SJSA1 (cell line): ENCODE measurements at regions not wholly inside any gene's neighbourhood (a gene's known extent, or its start where the extent isn't known, plus 50 kb on each side); places are given as distances from the start of the nearest gene placed in this dataset.
A peak's percentile ranks its signal among the peaks of the same experiment; 100 is the strongest.
"Not testable (repeated sequence)": the region's sequence is repeated elsewhere in the genome, so short reads cannot be mapped to it uniquely, and the experiment has no call there.

ENCODE experiments used
- DNase-seq, 2 experiments: peaks; one replicate each; pipeline ENCODE4 v3.0.0-alpha.2; 2015 to 2020; ENCODE audit warnings: low spot score in 2 of 2, low read depth in 1 of 2
- H3K27ac ChIP-seq: fragments of 250-450 bp; sonication (Bioruptor Pico); 2 replicates; pipeline ENCODE4 v1.5.1; 2020; ENCODE audit warnings: mild to moderate bottlenecking, moderate library complexity
- H3K27me3 ChIP-seq: fragments of 250-450 bp; sonication (Bioruptor Pico); replicated peaks from 2 replicates; pipeline ENCODE4 v1.5.1; 2020; ENCODE audit warnings: mild to moderate bottlenecking, moderate library complexity
- H3K36me3 ChIP-seq: fragments of 250-450 bp; sonication (Bioruptor Pico); 2 replicates; pipeline ENCODE4 v1.5.1; 2020; ENCODE audit warnings: mild to moderate bottlenecking
- H3K4me1 ChIP-seq: fragments of 250-450 bp; sonication (Bioruptor Pico); replicated peaks from 2 replicates; pipeline ENCODE4 v1.6.1; 2021; ENCODE audit warnings: mild to moderate bottlenecking
- H3K4me3 ChIP-seq: fragments of 250-450 bp; sonication (Bioruptor Pico); 2 replicates; pipeline ENCODE4 v1.5.1; 2020; ENCODE audit warnings: mild to moderate bottlenecking
- H3K9me3 ChIP-seq: fragments of 250-450 bp; sonication (Bioruptor Pico); replicated peaks from 2 replicates; pipeline ENCODE4 v1.5.1; 2020; ENCODE audit warnings: mild to moderate bottlenecking

DNA sequence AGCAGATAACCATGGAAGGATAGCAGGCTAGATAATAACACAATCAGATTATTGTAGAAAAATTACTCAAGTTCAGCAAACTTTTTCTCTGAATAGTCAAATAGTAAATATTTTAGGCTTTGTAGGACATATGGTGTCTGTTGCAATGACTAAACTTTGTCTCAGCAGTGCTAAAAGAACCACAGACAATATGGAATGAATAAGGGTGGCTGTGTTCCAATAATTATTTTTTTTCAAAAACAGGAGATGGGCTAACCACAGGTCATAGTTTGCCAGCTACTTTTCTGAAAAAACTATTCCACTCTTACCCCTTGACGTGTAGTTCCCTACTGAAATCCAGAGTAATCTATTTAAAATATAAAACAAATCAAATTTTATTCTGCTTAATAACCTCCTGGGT lies 153.9 kb upstream of the LRRC4C start:
- DNase-seq, result no peak
- H3K27ac ChIP-seq, result no peak overlapping the region
- no peaks in the 10 kb centered on the region for H3K9me3 ChIP-seq
- H3K36me3 ChIP-seq, result no peaks in the 10 kb centered on the region
- H3K4me1 ChIP-seq, result no peaks in the 10 kb centered on the region
- no peaks in the 10 kb centered on the region for H3K27me3 ChIP-seq
- H3K4me3 ChIP-seq, result no peak overlapping the region

DNA sequence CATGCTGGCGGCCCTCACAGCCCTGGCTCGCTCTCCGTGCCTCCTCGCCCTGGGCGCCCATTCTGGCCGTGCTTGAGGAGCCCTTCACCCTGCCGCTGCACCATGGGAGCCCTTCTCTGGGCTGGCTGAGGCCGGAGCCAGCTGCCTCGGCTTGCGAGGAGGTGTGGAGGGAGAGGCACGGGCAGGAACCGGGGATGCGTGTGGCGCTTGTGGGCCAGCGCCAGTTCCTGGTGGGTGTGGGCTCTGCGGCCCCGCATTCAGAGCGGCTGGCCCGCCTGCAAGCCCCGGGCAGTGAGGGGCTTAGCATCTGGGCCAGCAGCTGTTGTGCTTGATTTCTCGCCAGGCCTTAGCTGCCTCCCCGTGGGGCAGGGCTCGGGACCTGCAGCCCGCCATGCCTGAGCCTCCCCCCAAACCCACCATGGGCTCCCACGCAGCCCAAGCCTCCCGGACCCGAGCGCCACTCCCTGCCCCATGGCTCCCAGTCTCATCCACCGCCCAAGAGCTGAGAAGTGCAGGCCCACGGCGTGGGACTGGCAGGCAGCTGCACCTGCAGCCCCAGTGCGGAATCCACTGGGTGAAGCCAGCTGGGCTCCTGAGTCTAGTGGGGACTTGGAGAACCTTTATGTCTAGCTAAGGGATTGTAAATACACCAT lies 163.4 kb upstream of the LRRC4C start:
- Histone ChIP-seq H3K36me3 (no peaks in the 10 kb centered on the region), H3K27me3 (no peaks in the 10 kb centered on the region), H3K27ac (no peak overlapping the region), H3K9me3 (no peaks in the 10 kb centered on the region; the same call in 1 of the 2 replicates), H3K4me3 (no peak overlapping the region), H3K4me1 (no peaks in the 10 kb centered on the region)
- DNase-seq, result no peak

DNA sequence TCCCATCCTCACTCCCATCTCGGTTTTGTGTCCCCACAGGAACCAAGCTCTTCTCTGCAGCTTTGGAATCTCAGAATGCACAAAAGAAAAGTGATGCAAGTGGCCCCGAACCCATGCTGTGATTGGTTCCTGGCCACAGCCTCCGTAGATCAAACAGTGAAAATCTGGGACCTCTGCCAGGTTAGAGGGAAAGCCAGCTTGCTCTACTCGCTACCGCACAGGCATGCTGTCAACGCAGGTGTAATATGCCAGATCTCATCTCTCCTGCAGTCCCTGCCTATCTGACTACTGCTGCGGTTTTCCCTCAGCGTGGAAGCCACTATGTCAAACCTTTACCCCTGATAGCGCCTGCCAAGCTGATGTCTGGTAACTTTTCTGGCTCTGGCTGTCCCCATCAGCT lies 200.5 kb upstream of the LRRC4C start:
- Histone ChIP-seq H3K36me3 (no peaks in the 10 kb centered on the region), H3K4me3 (no peak overlapping the region), H3K27me3 (no peaks in the 10 kb centered on the region; the same call in 1 of the 2 replicates), H3K9me3 (no peaks in the 10 kb centered on the region), H3K4me1 (no peaks in the 10 kb centered on the region), H3K27ac (no peak overlapping the region)
- no peak for DNase-seq

DNA sequence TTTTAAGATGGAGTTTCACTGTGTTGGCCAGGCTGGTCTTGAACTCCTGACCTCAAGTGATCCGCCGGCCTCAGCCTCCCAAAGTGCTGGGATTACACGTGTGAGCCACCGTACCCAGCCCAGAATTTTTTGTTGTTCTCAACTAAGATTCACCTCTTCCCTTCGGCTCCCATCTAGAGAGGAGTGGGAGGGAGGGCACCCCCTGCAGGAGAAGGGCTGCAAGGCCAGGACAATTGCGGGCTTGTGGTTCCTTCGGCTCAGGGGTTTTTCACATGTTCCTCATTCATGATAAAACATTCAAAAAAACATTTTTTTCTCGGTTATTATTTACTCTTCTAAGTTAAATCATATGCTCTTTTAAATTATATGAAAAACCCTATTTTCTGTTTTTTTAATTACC lies 201.1 kb upstream of the LRRC4C start:
- Histone ChIP-seq H3K27me3 (no peaks in the 10 kb centered on the region; the same call in 1 of the 2 replicates), H3K9me3 (no peaks in the 10 kb centered on the region), H3K4me1 (no peaks in the 10 kb centered on the region), H3K27ac (no peak overlapping the region), H3K4me3 (no peak overlapping the region), H3K36me3 (no peaks in the 10 kb centered on the region)
- DNase-seq, result peak in 1 of 2 experiments; percentile 12

DNA sequence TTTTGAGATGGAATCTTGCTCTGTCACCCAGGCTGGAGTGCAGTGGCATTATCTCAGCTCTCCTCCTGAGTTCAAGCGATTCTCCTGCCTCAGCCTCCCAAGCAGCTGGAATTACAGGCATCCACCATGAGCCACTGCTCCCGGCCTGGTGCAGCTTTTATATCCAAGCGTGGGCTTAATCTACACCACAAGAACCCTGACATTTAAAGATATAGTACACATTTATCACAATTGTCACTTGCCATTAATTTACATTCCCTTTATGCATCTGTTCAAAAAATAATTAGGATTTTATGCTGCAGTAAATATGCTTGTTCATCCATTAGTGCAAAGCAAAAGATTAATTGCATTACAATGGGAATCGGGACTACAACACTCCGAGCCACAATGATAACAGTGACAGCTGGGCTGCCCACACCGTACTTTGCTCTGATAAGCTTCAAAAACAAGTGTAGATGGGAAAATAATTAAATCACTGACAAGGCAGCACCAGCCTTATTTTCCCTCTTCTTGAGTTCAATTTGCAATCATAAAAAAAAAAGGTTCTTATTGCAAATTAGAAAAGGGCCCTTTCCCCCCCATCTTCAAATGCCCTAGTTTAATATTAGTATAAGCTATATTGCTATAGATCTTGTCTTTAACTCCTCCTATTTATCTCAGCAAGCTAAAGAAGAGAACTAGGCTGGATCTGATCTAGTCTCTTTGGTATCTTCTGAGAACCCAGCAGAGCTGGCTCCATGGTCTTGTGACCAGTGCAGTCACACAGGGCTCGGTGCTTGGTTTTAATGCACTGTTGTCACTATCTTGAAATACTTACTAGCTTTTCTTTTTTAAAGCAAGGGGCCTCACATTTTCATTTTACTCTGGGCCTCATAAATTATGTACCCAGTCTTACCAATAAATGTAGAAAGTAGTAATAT lies 206.2 kb upstream of the LRRC4C start:
- Histone ChIP-seq H3K9me3 (no peaks in the 10 kb centered on the region), H3K4me1 (no peaks in the 10 kb centered on the region), H3K27ac (no peak overlapping the region), H3K27me3 (no peaks in the 10 kb centered on the region), H3K36me3 (no peaks in the 10 kb centered on the region), H3K4me3 (no peak overlapping the region)
- no peak for DNase-seq

DNA sequence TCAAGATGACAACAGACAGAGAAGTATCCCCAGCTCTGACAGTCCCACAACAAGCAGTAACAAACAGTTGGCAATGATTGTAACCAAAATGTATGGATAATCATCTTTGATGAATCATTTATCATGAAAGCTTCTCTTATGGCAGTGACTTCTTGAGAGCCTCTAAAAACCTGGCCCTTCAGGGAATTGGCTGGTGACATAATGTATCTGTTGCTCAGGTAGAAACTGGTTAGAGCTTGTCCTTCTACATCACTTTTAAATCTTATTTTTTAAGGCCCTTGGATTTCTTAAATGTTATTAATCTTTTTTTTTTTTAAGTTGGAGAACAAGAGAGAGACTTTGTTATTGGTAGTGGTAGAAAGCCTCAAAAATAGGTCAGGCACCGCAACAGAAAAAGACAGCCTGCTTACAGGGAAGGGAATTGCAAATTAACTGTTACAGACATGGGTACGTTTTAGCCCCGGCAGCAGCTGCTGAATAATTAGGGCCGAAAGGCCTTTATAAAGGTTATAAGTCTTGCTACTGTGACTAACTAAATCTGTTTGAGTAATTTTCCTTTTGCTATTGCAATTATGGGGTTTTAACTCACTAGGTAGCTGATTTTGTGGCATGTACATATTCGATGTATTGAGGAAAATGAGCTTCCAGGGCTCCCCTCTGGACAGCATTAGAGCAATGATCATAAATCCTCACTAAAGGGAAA lies 207.7 kb upstream of the LRRC4C start:
- DNase-seq, result no peak
- no peaks in the 10 kb centered on the region for H3K4me1 ChIP-seq
- H3K9me3 ChIP-seq, result no peaks in the 10 kb centered on the region
- no peak overlapping the region for H3K4me3 ChIP-seq
- H3K27ac ChIP-seq, result no peak overlapping the region
- no peaks in the 10 kb centered on the region for H3K27me3 ChIP-seq
- no peaks in the 10 kb centered on the region for H3K36me3 ChIP-seq

DNA sequence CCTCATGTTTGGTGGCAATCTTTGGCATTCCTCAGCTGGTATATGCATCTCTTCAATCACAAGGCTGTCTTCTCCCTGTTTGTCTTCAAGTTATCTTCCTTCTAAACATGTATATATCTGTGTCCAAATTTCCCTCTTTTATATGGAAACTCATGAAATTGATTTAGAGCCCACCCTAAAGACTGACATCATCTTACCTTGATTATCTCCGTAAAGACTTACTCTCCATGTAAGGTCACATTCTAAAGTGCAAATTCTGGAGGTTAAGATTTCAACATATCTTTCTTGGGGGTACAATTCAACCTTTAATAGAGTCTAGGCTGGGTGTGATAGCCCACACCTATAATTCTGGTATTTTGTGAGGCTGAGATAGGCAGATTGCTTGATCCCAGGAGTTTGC lies 215.8 kb upstream of the LRRC4C start:
- Histone ChIP-seq H3K36me3 (no peaks in the 10 kb centered on the region), H3K27ac (no peak overlapping the region), H3K4me1 (no peaks in the 10 kb centered on the region), H3K27me3 (no peaks in the 10 kb centered on the region), H3K4me3 (no peak overlapping the region), H3K9me3 (no peaks in the 10 kb centered on the region)
- no peak for DNase-seq

DNA sequence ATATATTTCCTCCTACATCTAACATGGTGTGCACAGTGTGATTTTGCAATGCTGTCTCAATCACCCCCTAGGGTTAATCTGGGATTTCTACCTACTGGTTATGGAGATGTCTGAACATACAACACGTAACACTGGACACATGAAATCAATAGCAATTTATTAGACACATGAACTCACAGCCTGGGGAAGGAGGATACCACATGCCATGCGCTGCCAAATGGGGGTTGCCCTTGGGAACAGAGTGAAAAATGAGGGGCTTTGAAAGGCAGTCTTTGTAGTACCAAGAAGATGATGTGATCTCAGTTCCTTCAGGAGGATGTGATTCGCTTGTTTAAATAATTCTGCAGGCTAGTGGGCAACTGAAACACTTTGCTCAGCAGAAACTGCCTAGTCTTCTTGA lies 253.6 kb upstream of the LRRC4C start:
- no peak overlapping the region for H3K4me3 ChIP-seq
- no peaks in the 10 kb centered on the region for H3K27me3 ChIP-seq
- H3K27ac ChIP-seq, result no peak overlapping the region
- DNase-seq, result no peak
- H3K4me1 ChIP-seq, result peaks cover 21% of the 10 kb centered on the region
- no peaks in the 10 kb centered on the region for H3K36me3 ChIP-seq
- no peaks in the 10 kb centered on the region; the same call in 1 of the 2 replicates for H3K9me3 ChIP-seq

DNA sequence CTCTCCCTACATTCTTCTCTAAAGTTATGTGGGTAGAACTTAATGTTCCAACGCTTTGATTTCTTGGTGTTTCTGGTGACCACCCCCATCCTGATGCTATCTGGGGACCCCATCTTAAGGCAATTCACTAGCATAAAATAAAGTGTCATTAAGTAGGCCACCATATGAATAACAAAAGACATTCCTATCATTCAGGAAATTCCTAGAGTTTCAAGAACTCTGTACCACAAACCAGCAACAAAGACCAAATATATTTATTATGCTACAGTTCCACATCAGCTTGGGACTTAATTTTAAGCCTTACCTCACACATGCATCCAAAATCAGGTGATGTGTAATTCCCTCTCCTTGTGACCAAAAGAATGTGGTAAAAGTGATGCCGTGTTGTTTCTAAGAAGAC lies 254.6 kb upstream of the LRRC4C start:
- H3K4me1 ChIP-seq, result peaks cover 21% of the 10 kb centered on the region
- no peaks in the 10 kb centered on the region for H3K27me3 ChIP-seq
- peak overlapping the region; percentile 64 for H3K27ac ChIP-seq
- DNase-seq, result peak; percentile 46 to 89
- peaks cover 3% of the 10 kb centered on the region; the same call in 1 of the 2 replicates for H3K9me3 ChIP-seq
- no peaks in the 10 kb centered on the region for H3K36me3 ChIP-seq
- no peak overlapping the region for H3K4me3 ChIP-seq

DNA sequence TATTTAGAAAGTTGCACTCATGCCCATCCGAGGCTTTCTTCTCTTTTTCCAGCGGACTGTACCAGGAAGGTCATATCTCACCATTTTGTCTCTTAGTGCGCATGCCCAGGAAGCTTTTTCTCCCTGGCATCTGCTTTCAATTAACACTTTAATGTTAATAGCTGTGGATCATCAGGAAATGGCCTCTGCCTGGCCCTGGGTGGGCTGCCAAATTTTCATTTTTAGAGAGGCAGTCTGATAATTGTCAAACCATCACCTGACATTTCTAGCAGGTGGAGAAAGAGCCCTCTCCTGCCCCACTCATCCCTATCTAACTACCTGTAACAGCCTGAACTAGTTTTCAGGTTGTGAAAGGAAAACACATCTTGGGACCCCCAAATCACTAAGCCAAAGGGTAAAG lies 257.4 kb upstream of the LRRC4C start:
- no peaks in the 10 kb centered on the region for H3K27me3 ChIP-seq
- H3K4me1 ChIP-seq, result peaks cover 21% of the 10 kb centered on the region
- no peak overlapping the region for H3K27ac ChIP-seq
- no peak for DNase-seq
- no peaks in the 10 kb centered on the region for H3K36me3 ChIP-seq
- H3K4me3 ChIP-seq, result no peak overlapping the region
- peaks cover 3% of the 10 kb centered on the region; the same call in 1 of the 2 replicates for H3K9me3 ChIP-seq

DNA sequence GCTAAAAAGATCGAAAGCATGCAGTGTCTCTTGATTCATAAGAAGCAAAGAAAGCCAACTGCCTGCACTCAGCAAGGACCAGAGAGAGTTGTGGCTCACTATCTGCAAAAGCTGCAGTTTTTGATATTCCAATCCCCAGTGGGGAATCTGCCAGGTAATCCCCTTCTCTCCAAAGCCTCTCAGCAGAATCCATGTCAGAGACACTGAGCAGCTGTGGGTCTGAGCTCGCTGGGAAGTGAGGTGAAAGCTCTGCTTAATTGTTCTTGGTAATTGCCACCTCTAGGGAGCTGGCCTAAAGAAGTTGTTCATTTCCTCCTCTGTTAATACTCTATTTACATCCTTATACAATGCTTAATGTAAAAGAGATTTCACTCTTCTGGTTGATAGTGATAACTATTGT lies 261.3 kb upstream of the LRRC4C start:
- no peak overlapping the region for H3K27ac ChIP-seq
- peaks cover 3% of the 10 kb centered on the region; the same call in 1 of the 2 replicates for H3K9me3 ChIP-seq
- no peak for DNase-seq
- H3K27me3 ChIP-seq, result no peaks in the 10 kb centered on the region
- no peak overlapping the region for H3K4me3 ChIP-seq
- H3K4me1 ChIP-seq, result no peaks in the 10 kb centered on the region
- no peaks in the 10 kb centered on the region for H3K36me3 ChIP-seq

DNA sequence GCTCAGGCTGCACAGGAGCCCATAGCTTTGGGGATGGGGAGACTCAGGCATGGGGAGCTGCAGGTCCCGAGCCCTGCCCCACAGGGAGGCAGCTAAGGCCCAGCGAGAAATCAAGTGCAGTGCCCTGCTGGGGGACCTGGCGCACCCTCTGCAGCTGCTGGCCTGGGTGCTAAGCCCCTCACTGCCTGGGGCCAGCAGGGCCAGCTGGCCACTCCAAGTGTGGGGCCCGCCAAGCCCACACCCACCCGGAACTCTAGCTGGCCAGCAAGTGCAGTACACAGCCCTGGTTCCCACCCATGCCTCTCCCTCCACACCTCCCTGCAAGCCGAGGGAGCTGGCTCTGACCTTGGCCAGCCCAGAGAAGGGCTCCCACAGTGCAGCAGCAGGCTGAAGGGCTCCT lies 268.7 kb upstream of the LRRC4C start:
- not testable (repeated sequence) for H3K27ac ChIP-seq, H3K27me3 ChIP-seq, H3K4me1 ChIP-seq, DNase-seq, H3K4me3 ChIP-seq, H3K36me3 ChIP-seq
- H3K9me3 ChIP-seq, result peaks cover 18% of the 10 kb centered on the region

DNA sequence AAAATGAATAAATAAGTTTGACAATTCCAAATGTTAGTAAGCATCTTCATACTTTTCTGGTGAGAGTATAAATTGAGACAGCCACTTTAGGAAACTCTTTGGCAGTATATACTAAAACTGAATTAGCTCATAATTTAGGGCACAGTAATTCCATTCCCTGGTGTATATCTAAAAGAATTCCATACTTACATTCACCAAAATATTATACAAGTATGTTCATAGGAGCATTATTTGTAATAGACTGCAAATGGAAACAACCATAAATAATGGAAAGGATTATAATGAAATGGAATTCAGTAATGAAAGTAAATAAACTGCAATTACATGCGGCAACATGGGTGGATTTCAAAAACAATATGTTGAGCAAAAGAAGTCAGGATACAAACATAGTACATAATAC lies 315.8 kb upstream of the LRRC4C start:
- Histone ChIP-seq H3K4me3 (no peak overlapping the region), H3K9me3 (peaks cover 8% of the 10 kb centered on the region; the same call in 1 of the 2 replicates), H3K27ac (no peak overlapping the region), H3K4me1 (no peaks in the 10 kb centered on the region), H3K27me3 (no peaks in the 10 kb centered on the region), H3K36me3 (no peaks in the 10 kb centered on the region)
- no peak for DNase-seq
